ENCODE measurements at regions not wholly inside any gene's neighbourhood (a gene's known extent, or its start where the extent isn't known, plus 50 kb on each side); places are given as distances from the start of the nearest gene placed in this dataset.

GRCh38 chr2:129334128-129334527 is 645.3 kb upstream of the RAB6C start:
- peaks cover 2% of the 10 kb centered on the region for H3K9me3 Mint-ChIP-seq (ENCODE audit: unreplicated experiment)
- no peaks in the 10 kb centered on the region for H3K4me1 Mint-ChIP-seq (ENCODE audit: low read depth, unreplicated experiment)
- H3K36me3 Mint-ChIP-seq (ENCODE audit: unreplicated experiment): peaks cover 18% of the 10 kb centered on the region
- no peak for DNase-seq
- no peaks in the 10 kb centered on the region for H3K27me3 Mint-ChIP-seq (ENCODE audit: unreplicated experiment)
- no peak for TF ChIP-seq CTCF (IDR thresholded peaks at IDR 0.05; ENCODE audit: partially characterized antibody, unreplicated experiment)
- no peak overlapping the region for H3K27ac Mint-ChIP-seq (ENCODE audit: unreplicated experiment)
- no peak overlapping the region for H3K4me3 Mint-ChIP-seq (ENCODE audit: unreplicated experiment)

GRCh38 chr2:129334696-129335410 is 644.6 kb upstream of the RAB6C start:
- peaks cover 14% of the 10 kb centered on the region for H3K36me3 Mint-ChIP-seq (ENCODE audit: unreplicated experiment)
- peaks cover 2% of the 10 kb centered on the region for H3K9me3 Mint-ChIP-seq (ENCODE audit: unreplicated experiment)
- no peak for TF ChIP-seq CTCF (IDR thresholded peaks at IDR 0.05; ENCODE audit: partially characterized antibody, unreplicated experiment)
- DNase-seq: no peak
- H3K4me1 Mint-ChIP-seq (ENCODE audit: low read depth, unreplicated experiment): no peaks in the 10 kb centered on the region
- H3K4me3 Mint-ChIP-seq (ENCODE audit: unreplicated experiment): no peak overlapping the region
- H3K27ac Mint-ChIP-seq (ENCODE audit: unreplicated experiment): no peak overlapping the region
- no peaks in the 10 kb centered on the region for H3K27me3 Mint-ChIP-seq (ENCODE audit: unreplicated experiment)

GRCh38 chr2:129336276-129336675 is 643.2 kb upstream of the RAB6C start:
- DNase-seq: no peak
- Mint-ChIP-seq H3K27me3 (ENCODE audit: unreplicated experiment) (no peaks in the 10 kb centered on the region), H3K4me3 (ENCODE audit: unreplicated experiment) (no peak overlapping the region), H3K27ac (ENCODE audit: unreplicated experiment) (no peak overlapping the region), H3K36me3 (ENCODE audit: unreplicated experiment) (peaks cover 14% of the 10 kb centered on the region), H3K4me1 (ENCODE audit: low read depth, unreplicated experiment) (no peaks in the 10 kb centered on the region), H3K9me3 (ENCODE audit: unreplicated experiment) (peaks cover 2% of the 10 kb centered on the region)
- no peak for TF ChIP-seq CTCF (IDR thresholded peaks at IDR 0.05; ENCODE audit: partially characterized antibody, unreplicated experiment)

GRCh38 chr2:129337076-129337475 is 642.4 kb upstream of the RAB6C start:
- Mint-ChIP-seq H3K27me3 (ENCODE audit: unreplicated experiment) (no peaks in the 10 kb centered on the region), H3K4me3 (ENCODE audit: unreplicated experiment) (no peak overlapping the region), H3K27ac (ENCODE audit: unreplicated experiment) (no peak overlapping the region), H3K9me3 (ENCODE audit: unreplicated experiment) (peaks cover 2% of the 10 kb centered on the region), H3K4me1 (ENCODE audit: low read depth, unreplicated experiment) (no peaks in the 10 kb centered on the region), H3K36me3 (ENCODE audit: unreplicated experiment) (peaks cover 18% of the 10 kb centered on the region)
- DNase-seq: no peak
- no peak for TF ChIP-seq CTCF (IDR thresholded peaks at IDR 0.05; ENCODE audit: partially characterized antibody, unreplicated experiment)

- TF ChIP-seq CTCF (IDR thresholded peaks at IDR 0.05; ENCODE audit: partially characterized antibody, unreplicated experiment): no peak
- Mint-ChIP-seq H3K27me3 (ENCODE audit: unreplicated experiment) (no peaks in the 10 kb centered on the region), H3K27ac (ENCODE audit: unreplicated experiment) (no peak overlapping the region), H3K4me1 (ENCODE audit: low read depth, unreplicated experiment) (no peaks in the 10 kb centered on the region), H3K9me3 (ENCODE audit: unreplicated experiment) (no peaks in the 10 kb centered on the region), H3K36me3 (ENCODE audit: unreplicated experiment) (peaks cover 8% of the 10 kb centered on the region), H3K4me3 (ENCODE audit: unreplicated experiment) (no peak overlapping the region)
- DNase-seq: no peak
Measured at GRCh38 chr2:129345540-129345939, 633.9 kb upstream of the RAB6C start.

Data from glutamatergic neuron (in vitro differentiated cells).